ENCODE measurements at regions not wholly inside any gene's neighbourhood (a gene's known extent, or its start where the extent isn't known, plus 50 kb on each side); places are given as distances from the start of the nearest gene placed in this dataset.

- TF ChIP-seq POLR2AphosphoS5 (IDR thresholded peaks at IDR 0.05; ENCODE audit: low read depth, low read length) (no peak), CTCF (IDR thresholded peaks at IDR 0.05) (no peak), FOXJ3 (CRISPR knock-in tag; IDR thresholded peaks at IDR 0.05) (no peak), ZBTB33 (IDR thresholded peaks at IDR 0.05; ENCODE audit: borderline replicate concordance, low read depth) (no peak), GABPA (IDR thresholded peaks at IDR 0.05; ENCODE audit: low read depth) (no peak), JUND (IDR thresholded peaks at IDR 0.05) (no peak), EZH2phosphoT487 (IDR thresholded peaks at IDR 0.05; ENCODE audit: borderline replicate concordance, low read depth) (no peak)
Observed at GRCh38 chr5:104606258-104606829, 1043.8 kb upstream of the NUDT12 start.
